Stomach (tissue), 8 donors: ENCODE measurements at regions not wholly inside any gene's neighbourhood (a gene's known extent, or its start where the extent isn't known, plus 50 kb on each side); places are given as distances from the start of the nearest gene placed in this dataset.
"Not testable (repeated sequence)": the region's sequence is repeated elsewhere in the genome, so short reads cannot be mapped to it uniquely, and the experiment has no call there.

Experiments
- DNase-seq, 2 donors: peaks; one replicate each; pipeline versions ENCODE4 v3.0.0 to v3.0.0-alpha.2; 2013 to 2019
- H3K27ac ChIP-seq, 5 donors: fragments of 200-600 bp in 4 of 5; sonication (generic) in 4 of 5; one replicate each; pipeline ENCODE4 v1.5.1; 2013 to 2019; ENCODE audit warnings: mild to moderate bottlenecking in 1 of 5, moderate library complexity in 1 of 5
- H3K27me3 ChIP-seq, 3 donors: fragments of 200-600 bp; sonication (generic); one replicate each; pipeline ENCODE4 v1.5.1; 2017 to 2019; ENCODE audit warnings: mixed run types in 1 of 3
- H3K36me3 ChIP-seq, 4 donors: fragments of 200-600 bp; sonication (generic); 1 replicate in 3 of 4; 2 replicates in 1 of 4; pipeline ENCODE4 v1.5.1; 2016 to 2019
- H3K4me1 ChIP-seq, 4 donors: fragments of 200-600 bp; sonication (generic); one replicate each; pipeline ENCODE4 v1.5.1; 2016 to 2019
- H3K4me3 ChIP-seq, 4 donors: fragments of 200-600 bp; sonication (generic) in 3 of 4; one replicate each; pipeline ENCODE4 v1.5.1; 2016 to 2019; ENCODE audit warnings: mild to moderate bottlenecking in 1 of 4
- H3K9me3 ChIP-seq, 4 donors: fragments of 200-600 bp; sonication (generic); one replicate each; pipeline ENCODE4 v1.5.1; 2016 to 2019
- CTCF ChIP-seq, 7 experiments: fragments of 450-650 bp in 4 of 7; fragments of 200-600 bp in 3 of 7; sonication (generic) in 3 of 7; IDR thresholded peaks; one replicate each; pipeline ENCODE4 v1.5.1; 2016 to 2019; ENCODE audit warnings: antibody characterized with exemption in 7 of 7, control low read depth in 2 of 7, mild to moderate bottlenecking in 1 of 7
- EP300 ChIP-seq: sonication (generic); formaldehyde crosslinking; IDR thresholded peaks from one replicate; pipeline ENCODE4 v1.6.1; 2017; ENCODE audit warnings: antibody characterized with exemption
- POLR2A ChIP-seq, 4 donors: fragments of 450-650 bp; IDR thresholded peaks; one replicate each; pipeline ENCODE4 v1.6.1; 2016; ENCODE audit warnings: antibody characterized with exemption in 4 of 4, control low read depth in 2 of 4, mild to moderate bottlenecking in 1 of 4, moderate library complexity in 1 of 4
- POLR2AphosphoS5 ChIP-seq, 3 donors: sonication (generic); formaldehyde crosslinking; IDR thresholded peaks; one replicate each; pipeline ENCODE4 v1.6.1; 2016; ENCODE audit warnings: antibody characterized with exemption in 3 of 3
- WGBS, 5 donors: extraction: QIAGEN DNeasy Blood & Tissue Kit in 3 of 5; methylation state at CpG; one replicate each; pipeline versions ENCODE4 v1.1.5 to v1.1.7; 2013 to 2018; 5-methylcytosine and 5-hydroxymethylcytosine counted together
- intact Hi-C: fragments of 100-400 bp; cut with DNase I; formaldehyde crosslinking; loops from one replicate; pipeline ENCODE4 v1.15.1; 2023; ENCODE audit warnings: low total_unique reads
- donor health status: healthy with polysubstance abuse.
- donor health status: Bipolar disorder and iron deficiency.
- donor health status: healthy.

- 64 to 93% (median 74%) methylated on average over 1 of the region's 1 CpG for WGBS, 5 donors
- no peak for TF ChIP-seq POLR2AphosphoS5 (IDR thresholded peaks at IDR 0.05)
- no peak for TF ChIP-seq EP300
- no peak for TF ChIP-seq CTCF (IDR thresholded peaks at IDR 0.05)
- TF ChIP-seq POLR2A (IDR thresholded peaks at IDR 0.05): no peak
- intact Hi-C loops: no loop called here
- H3K36me3 ChIP-seq: no peaks in the 10 kb centered on the region
- H3K27ac ChIP-seq: no peak overlapping the region
- no peaks in the 10 kb centered on the region for H3K27me3 ChIP-seq
- no peak for DNase-seq
- no peaks in the 10 kb centered on the region for H3K9me3 ChIP-seq
- no peaks in the 10 kb centered on the region for H3K4me1 ChIP-seq
- no peak overlapping the region for H3K4me3 ChIP-seq
These were observed 122.0 kb downstream of the MDH1 start for GRCh38 chr2:63710732-63711131.

GRCh38 chr2:63712748-63713147 is 124.0 kb downstream of the MDH1 start:
- no peak for DNase-seq

GRCh38 chr2:63716146-63716545 is 125.5 kb upstream of the UGP2 start:
- H3K36me3 ChIP-seq: no peaks in the 10 kb centered on the region
- H3K27me3 ChIP-seq: no peaks in the 10 kb centered on the region
- no peaks in the 10 kb centered on the region for H3K4me1 ChIP-seq
- 57 to 74% (median 66%) methylated on average over 2 of the region's 2 CpGs for WGBS, 5 donors
- TF ChIP-seq EP300: no peak
- intact Hi-C loops: no loop called here
- H3K4me3 ChIP-seq: no peak overlapping the region
- no peak for DNase-seq
- no peak overlapping the region for H3K27ac ChIP-seq
- H3K9me3 ChIP-seq: no peaks in the 10 kb centered on the region

More at GRCh38 chr2:63712748-63713147, 124.0 kb downstream of the MDH1 start:
- Histone ChIP-seq H3K4me3 (no peak overlapping the region), H3K27me3 (no peaks in the 10 kb centered on the region), H3K36me3 (no peaks in the 10 kb centered on the region), H3K4me1 (no peaks in the 10 kb centered on the region), H3K27ac (no peak overlapping the region), H3K9me3 (no peaks in the 10 kb centered on the region)
- WGBS, 5 donors: 65 to 85% (median 77%) methylated on average over 2 of the region's 2 CpGs
- TF ChIP-seq POLR2A (IDR thresholded peaks at IDR 0.05): no peak
- no peak for TF ChIP-seq CTCF (IDR thresholded peaks at IDR 0.05)
- no peak for TF ChIP-seq EP300
- no peak for TF ChIP-seq POLR2AphosphoS5 (IDR thresholded peaks at IDR 0.05)
- intact Hi-C loops: no loop called here

GRCh38 chr2:63719052-63719451 is 122.6 kb upstream of the UGP2 start:
- no peaks in the 10 kb centered on the region for H3K4me1 ChIP-seq
- H3K27me3 ChIP-seq: no peaks in the 10 kb centered on the region
- H3K9me3 ChIP-seq: no peaks in the 10 kb centered on the region
- no peak overlapping the region for H3K27ac ChIP-seq
- WGBS, 5 donors: 71 to 79% (median 77%) methylated on average over 1 of the region's 1 CpG
- intact Hi-C loops: no loop called here
- no peak for DNase-seq
- TF ChIP-seq CTCF (IDR thresholded peaks at IDR 0.05) (no peak), EP300 (no peak), POLR2AphosphoS5 (IDR thresholded peaks at IDR 0.05) (no peak), POLR2A (IDR thresholded peaks at IDR 0.05) (no peak)
- H3K4me3 ChIP-seq: no peak overlapping the region
- no peaks in the 10 kb centered on the region for H3K36me3 ChIP-seq

GRCh38 chr2:63721082-63721424 is 120.6 kb upstream of the UGP2 start:
- no peak for DNase-seq
- Histone ChIP-seq H3K4me1 (no peaks in the 10 kb centered on the region), H3K27ac (no peak overlapping the region), H3K4me3 (no peak overlapping the region), H3K36me3 (no peaks in the 10 kb centered on the region), H3K27me3 (no peaks in the 10 kb centered on the region), H3K9me3 (no peaks in the 10 kb centered on the region)
- TF ChIP-seq EP300 (no peak), POLR2A (IDR thresholded peaks at IDR 0.05) (no peak), POLR2AphosphoS5 (IDR thresholded peaks at IDR 0.05) (no peak), CTCF (IDR thresholded peaks at IDR 0.05) (no peak)
- 49 to 82% (median 60%) methylated on average over 1 of the region's 1 CpG for WGBS, 5 donors
- intact Hi-C loops: no loop called here

- H3K36me3 ChIP-seq, DNase-seq, H3K4me3 ChIP-seq, H3K27ac ChIP-seq, H3K27me3 ChIP-seq, intact Hi-C loops, H3K4me1 ChIP-seq, H3K9me3 ChIP-seq: not testable (repeated sequence)
- 91 to 100% methylated on average over 2 to 17 of the region's 37 CpGs; no CpG with 5 or more reads in 3 of the 5 donors for WGBS, 5 donors
These were observed 119.4 kb upstream of the UGP2 start for GRCh38 chr2:63722284-63722683.
